KOPT-K1 (cell line): ENCODE measurements at regions not wholly inside any gene's neighbourhood (a gene's known extent, or its start where the extent isn't known, plus 50 kb on each side); places are given as distances from the start of the nearest gene placed in this dataset.
"Not testable (repeated sequence)": the region's sequence is repeated elsewhere in the genome, so short reads cannot be mapped to it uniquely, and the experiment has no call there.

Source experiments
- H3K27ac ChIP-seq: fragments of 200-600 bp; sonication (generic); 2 replicates; pipeline ENCODE4 v1.5.1; 2016; ENCODE audit warnings: antibody characterized with exemption, mild to moderate bottlenecking, low read depth, low read length; ENCODE audit not compliant: poor library complexity, severe bottlenecking
- H3K36me3 ChIP-seq: fragments of 200-600 bp; sonication (generic); 2 replicates; pipeline ENCODE4 v1.5.1; 2017; ENCODE audit warnings: antibody characterized with exemption, mild to moderate bottlenecking, low read length, moderate library complexity; ENCODE audit not compliant: insufficient read depth
- H3K9me3 ChIP-seq: fragments of 200-600 bp; sonication (generic); 2 replicates; pipeline ENCODE4 v1.5.1; 2017; ENCODE audit warnings: antibody characterized with exemption, low read length, mild to moderate bottlenecking; ENCODE audit not compliant: insufficient read depth, poor library complexity, severe bottlenecking

GRCh38 chr2:223165423-223166214 is 113.6 kb downstream of the KCNE4 start:
- Histone ChIP-seq H3K27ac (no peak overlapping the region), H3K36me3 (no peaks in the 10 kb centered on the region), H3K9me3 (no peaks in the 10 kb centered on the region)

DNA sequence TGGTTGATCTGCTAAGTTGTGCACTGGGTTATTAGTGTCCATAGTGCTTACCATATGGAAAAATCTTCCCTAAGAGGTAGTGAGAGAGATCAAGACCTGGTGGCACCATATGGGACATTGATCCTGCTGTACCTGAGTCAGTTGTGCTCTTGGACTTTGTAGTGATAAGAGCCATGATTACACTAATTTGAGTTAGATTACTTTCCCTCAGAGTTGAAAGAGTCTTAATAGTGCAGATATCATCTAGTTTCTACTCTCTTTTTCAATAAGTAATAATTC is 114.2 kb downstream of the KCNE4 start:
- Histone ChIP-seq H3K27ac (no peak overlapping the region), H3K36me3 (no peaks in the 10 kb centered on the region)

DNA sequence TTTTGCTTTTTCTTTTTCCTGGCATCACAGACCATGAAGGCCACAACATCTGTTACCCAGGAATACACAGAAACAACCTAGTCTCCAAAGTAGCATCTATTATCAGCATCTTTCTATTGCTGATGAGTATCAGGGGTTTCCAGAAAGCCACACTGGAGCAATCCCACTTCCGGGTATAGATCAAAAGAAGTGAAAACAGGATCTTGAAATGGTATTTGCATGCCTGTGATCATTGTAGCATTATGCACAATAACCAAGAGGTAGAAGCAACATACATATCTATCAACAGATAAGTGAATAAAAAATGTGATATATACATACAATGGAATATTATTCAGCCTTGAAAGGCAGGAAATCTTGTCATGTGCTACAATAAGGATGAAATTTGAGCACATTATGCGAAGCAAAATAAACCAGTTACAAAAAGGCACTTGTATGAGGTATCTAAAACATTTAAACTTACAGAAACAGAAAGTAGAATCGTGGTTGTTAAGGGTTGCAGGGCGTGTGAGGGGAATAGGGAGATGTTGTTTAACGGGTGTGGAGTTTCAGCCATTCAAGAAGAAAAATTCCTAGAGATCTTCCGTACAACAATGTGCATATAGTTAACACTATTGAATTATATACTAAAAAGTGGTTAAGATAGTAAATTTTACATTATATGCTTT is 115.1 kb downstream of the KCNE4 start:
- H3K27ac ChIP-seq, result no peak overlapping the region
- H3K9me3 ChIP-seq, result no peaks in the 10 kb centered on the region
- H3K36me3 ChIP-seq, result no peaks in the 10 kb centered on the region

More for the DNA sequence above, 114.2 kb downstream of the KCNE4 start:
- H3K9me3 ChIP-seq, result no peaks in the 10 kb centered on the region

GRCh38 chr2:223169830-223170605 is 118.0 kb downstream of the KCNE4 start:
- H3K36me3 ChIP-seq, result no peaks in the 10 kb centered on the region
- no peaks in the 10 kb centered on the region for H3K9me3 ChIP-seq
- H3K27ac ChIP-seq, result no peak overlapping the region

GRCh38 chr2:223176970-223177369 is 125.0 kb downstream of the KCNE4 start:
- Histone ChIP-seq H3K9me3 (no peaks in the 10 kb centered on the region), H3K27ac (no peak overlapping the region), H3K36me3 (no peaks in the 10 kb centered on the region)

DNA sequence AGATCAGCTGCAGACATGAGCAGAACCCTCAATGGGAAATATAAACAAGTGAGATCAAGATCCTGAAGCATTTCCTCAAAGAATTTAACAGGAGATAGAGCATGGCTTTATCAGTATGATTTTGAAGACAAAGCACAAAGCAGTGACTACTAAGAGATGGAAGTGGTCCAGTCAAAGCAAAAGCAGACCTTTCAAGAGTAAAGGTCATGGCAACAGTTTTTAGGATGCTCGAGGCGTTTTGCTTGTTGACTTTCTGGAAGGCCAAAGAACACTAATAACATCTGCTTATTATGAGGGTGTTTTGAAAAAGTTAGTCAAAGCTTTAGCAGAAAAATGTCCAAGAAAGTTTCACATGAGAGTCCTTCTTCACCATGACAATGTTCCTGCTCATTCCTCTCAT is 128.5 kb downstream of the KCNE4 start:
- Histone ChIP-seq H3K9me3 (no peaks in the 10 kb centered on the region), H3K27ac (no peak overlapping the region), H3K36me3 (no peaks in the 10 kb centered on the region)

- H3K36me3 ChIP-seq, result no peaks in the 10 kb centered on the region
Observed at GRCh38 chr2:223181561-223181960, 129.6 kb downstream of the KCNE4 start.

GRCh38 chr2:223182356-223182755 is 130.4 kb downstream of the KCNE4 start:
- H3K36me3 ChIP-seq, result no peaks in the 10 kb centered on the region
- H3K9me3 ChIP-seq, result no peaks in the 10 kb centered on the region
- no peak overlapping the region for H3K27ac ChIP-seq

More at GRCh38 chr2:223181561-223181960, 129.6 kb downstream of the KCNE4 start:
- Histone ChIP-seq H3K27ac (no peak overlapping the region), H3K9me3 (no peaks in the 10 kb centered on the region)

DNA sequence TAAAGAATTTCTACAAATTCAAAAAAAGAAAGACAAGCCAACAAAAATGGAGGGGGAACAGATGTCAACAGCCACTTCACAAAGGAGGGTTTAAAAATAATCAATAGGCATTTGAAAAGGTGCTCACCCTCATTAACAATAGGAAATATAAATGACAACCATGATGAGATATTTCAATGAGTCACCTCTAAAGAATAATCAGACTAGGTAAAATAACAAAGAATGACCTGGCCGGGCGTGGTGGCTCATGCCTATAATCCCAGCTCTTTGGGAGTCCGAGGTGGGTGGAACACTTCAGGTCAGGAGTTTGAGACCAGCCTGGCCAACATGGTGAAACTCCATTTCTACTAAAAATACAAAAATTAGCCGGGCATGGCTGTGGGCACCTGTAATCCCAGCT is 133.6 kb downstream of the KCNE4 start:
- Histone ChIP-seq H3K9me3 (no peaks in the 10 kb centered on the region), H3K36me3 (no peaks in the 10 kb centered on the region), H3K27ac (no peak overlapping the region)

DNA sequence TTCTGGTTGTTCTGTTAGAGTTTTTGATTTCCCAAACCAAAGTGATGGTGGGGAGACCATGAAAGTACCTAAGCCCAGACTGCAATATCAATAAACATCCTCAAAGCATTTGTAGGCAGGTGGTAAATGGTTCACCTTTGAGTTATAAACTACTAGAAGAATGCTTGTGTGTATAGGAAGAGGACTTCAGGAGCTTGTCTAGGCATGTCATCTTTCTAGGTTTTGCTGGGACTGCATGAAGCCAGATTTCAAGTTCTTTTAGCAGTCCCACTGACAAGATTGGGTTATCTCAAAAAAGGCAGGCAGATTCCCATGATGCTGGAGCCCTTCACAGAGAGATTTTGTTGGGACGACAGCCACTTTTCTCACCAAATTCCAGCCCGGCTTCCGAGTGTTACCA is 135.3 kb downstream of the KCNE4 start:
- Histone ChIP-seq H3K27ac (no peak overlapping the region), H3K36me3 (no peaks in the 10 kb centered on the region), H3K9me3 (no peaks in the 10 kb centered on the region)

- H3K36me3 ChIP-seq, H3K9me3 ChIP-seq, H3K27ac ChIP-seq: not testable (repeated sequence)
Observed at GRCh38 chr2:223190561-223191206, 138.7 kb downstream of the KCNE4 start.

- Histone ChIP-seq H3K9me3 (no peaks in the 10 kb centered on the region), H3K36me3 (no peaks in the 10 kb centered on the region), H3K27ac (no peak overlapping the region)
Observed at GRCh38 chr2:223196331-223196730, 144.3 kb downstream of the KCNE4 start.

GRCh38 chr2:223197046-223197445 is 145.1 kb downstream of the KCNE4 start:
- Histone ChIP-seq H3K27ac (no peak overlapping the region), H3K9me3 (no peaks in the 10 kb centered on the region), H3K36me3 (no peaks in the 10 kb centered on the region)

GRCh38 chr2:223199531-223200515 is 147.8 kb downstream of the KCNE4 start:
- Histone ChIP-seq H3K36me3 (no peaks in the 10 kb centered on the region), H3K27ac (no peak overlapping the region), H3K9me3 (no peaks in the 10 kb centered on the region)
